A549 (cell line): ENCODE measurements at regions not wholly inside any gene's neighbourhood (a gene's known extent, or its start where the extent isn't known, plus 50 kb on each side); places are given as distances from the start of the nearest gene placed in this dataset.

ENCODE experiments used
- ATAC-seq, 2 experiments: fragments of 200-7000 bp in 1 of 2; fragments of >200 bp in 1 of 2; cut with Nextera tagmentation in 1 of 2; cut with Tn5 transposase in 1 of 2; 3 replicates each; pipeline versions ENCODE4 v1.8.0 to v1.9.1; 2018 to 2020; ENCODE audit warnings: mild to moderate bottlenecking in 1 of 2, moderate library complexity in 1 of 2
- CTCF ChIA-PET: fragments of 300-600 bp; sonication (Branson Sonifier 250); formaldehyde crosslinking; extraction: SDS; loops from one replicate; lab custom pipeline; 2021; ENCODE audit warnings: antibody characterized with exemption, inconsistent platforms; lab: Yijun Ruan, JAX
- POLR2A ChIA-PET: fragments of 350-600 bp; formaldehyde crosslinking; extraction: SDS; loops from one replicate; lab custom pipeline; 2021; ENCODE audit warnings: antibody characterized with exemption, inconsistent platforms; lab: Yijun Ruan, JAX
- DNase-seq, 2 experiments: peaks; one replicate each; pipeline versions ENCODE4 v3.0.0 to v3.0.0-alpha.2; 2011 to 2016; ENCODE audit warnings: low read depth in 1 of 2, low spot score in 1 of 2
- FAIRE-seq: peaks from 2 replicates; lab custom pipeline; 2011; peaks lifted over from hg19 to GRCh38; lab: Jason Lieb, UNC
- H3K27ac ChIP-seq, 2 experiments: fragments of >200 bp; sonication (Bioruptor Twin); formaldehyde crosslinking; 3 replicates each; pipeline ENCODE4 v1.5.1; 2016 to 2017
- H3K4me1 ChIP-seq: fragments of >200 bp; sonication (Bioruptor Twin); formaldehyde crosslinking; 3 replicates; pipeline ENCODE4 v1.6.1; 2016
- H3K4me2 ChIP-seq: fragments of >200 bp; sonication (Bioruptor Twin); formaldehyde crosslinking; 3 replicates; pipeline ENCODE4 v1.6.1; 2016
- H3K4me3 ChIP-seq: fragments of >200 bp; sonication (Bioruptor Twin); formaldehyde crosslinking; 3 replicates; pipeline ENCODE4 v1.5.1; 2016
- H3K9me3 ChIP-seq: fragments of >200 bp; sonication (Bioruptor Twin); formaldehyde crosslinking; 3 replicates; pipeline ENCODE4 v1.6.1; 2016
- BCL3 ChIP-seq: fragments of >200 bp; sonication (Bioruptor Twin); formaldehyde crosslinking; IDR thresholded peaks from 3 replicates; pipeline ENCODE4 v1.6.1; 2016
- CBX8 ChIP-seq: fragments of 200-600 bp; sonication (generic); IDR thresholded peaks from 2 replicates; pipeline ENCODE4 v1.6.1; 2016
- CEBPB ChIP-seq, 2 experiments: fragments of >200 bp in 1 of 2; sonication (Bioruptor Twin) in 1 of 2; formaldehyde crosslinking in 1 of 2; IDR thresholded peaks; 2 replicates each; pipeline ENCODE4 v1.6.1; 2012 to 2016
- CHD4 ChIP-seq: fragments of 200-600 bp; sonication (generic); IDR thresholded peaks from 2 replicates; pipeline ENCODE4 v1.6.1; 2016; ENCODE audit warnings: antibody characterized with exemption, mild to moderate bottlenecking, borderline replicate concordance
- CTCF ChIP-seq: fragments of >200 bp; sonication (Bioruptor Twin); formaldehyde crosslinking; IDR thresholded peaks from 3 replicates; pipeline ENCODE4 v1.5.1; 2016
- E2F6 ChIP-seq: IDR thresholded peaks from 2 replicates; pipeline ENCODE4 v1.6.1; 2012; ENCODE audit warnings: low read depth, borderline replicate concordance
- EHF ChIP-seq: fragments of 250-450 bp; sonication (Bioruptor Pico); IDR thresholded peaks from 2 replicates; pipeline ENCODE4 v1.5.0; 2020; ENCODE audit warnings: mild to moderate bottlenecking
- ESRRA ChIP-seq: fragments of 150-350 bp; IDR thresholded peaks from 2 replicates; pipeline ENCODE4 v1.6.1; 2014; ENCODE audit warnings: mild to moderate bottlenecking, low read length, borderline replicate concordance
- FOSB ChIP-seq: fragments of 250-450 bp; sonication (Bioruptor Pico); IDR thresholded peaks from 2 replicates; pipeline ENCODE4 v1.5.0; 2020; ENCODE audit warnings: mild to moderate bottlenecking, moderate library complexity
- HEYL ChIP-seq: fragments of 250-450 bp; sonication (Bioruptor Pico); IDR thresholded peaks from 2 replicates; pipeline ENCODE4 v1.8.0; 2021; ENCODE audit warnings: mild to moderate bottlenecking, moderate library complexity
- HOXB13 ChIP-seq: fragments of 250-450 bp; sonication (Bioruptor Pico); IDR thresholded peaks from 2 replicates; pipeline ENCODE4 v1.5.0; 2020; ENCODE audit warnings: low read depth, mild to moderate bottlenecking, moderate library complexity
- KDM5A ChIP-seq: fragments of 200-600 bp; sonication (generic); IDR thresholded peaks from 2 replicates; pipeline ENCODE4 v1.6.1; 2016; ENCODE audit warnings: antibody characterized with exemption, mild to moderate bottlenecking
- NFE2L2 ChIP-seq: fragments of 150-350 bp; conservative IDR thresholded peaks from 2 replicates; pipeline ENCODE4 v1.6.1; 2014; ENCODE audit warnings: low read length
- PHF8 ChIP-seq: fragments of 200-600 bp; sonication (generic); IDR thresholded peaks from 2 replicates; pipeline ENCODE4 v1.6.1; 2016; ENCODE audit warnings: low read depth, mild to moderate bottlenecking, antibody characterized with exemption, moderate library complexity, borderline replicate concordance
- RNF2 ChIP-seq: fragments of 200-600 bp; sonication (generic); IDR thresholded peaks from 2 replicates; pipeline ENCODE4 v1.6.1; 2016; ENCODE audit warnings: low read depth, mild to moderate bottlenecking, antibody characterized with exemption, moderate library complexity, borderline replicate concordance
- USF2 ChIP-seq: fragments of 450-650 bp; IDR thresholded peaks from 2 replicates; pipeline ENCODE4 v1.6.1; 2014; ENCODE audit warnings: antibody characterized with exemption
- ZC3H11A ChIP-seq: fragments of 450-650 bp; IDR thresholded peaks from 2 replicates; pipeline ENCODE4 v1.6.1; 2014; ENCODE audit warnings: antibody characterized with exemption, mild to moderate bottlenecking
- WGBS: methylation state at CpG from one replicate; pipeline ENCODE4 v1.1.6; 2017; ENCODE audit errors: missing lambda C conversion rate; 5-methylcytosine and 5-hydroxymethylcytosine counted together
- TF ChIP-seq, protein P1 (sequence below): fragments of 250-450 bp; sonication (Bioruptor Pico); IDR thresholded peaks from 2 replicates; pipeline ENCODE4 v1.5.0; 2020; ENCODE audit warnings: low read depth, mild to moderate bottlenecking, moderate library complexity
- TF ChIP-seq, protein P2 (sequence below): IDR thresholded peaks from 2 replicates; pipeline ENCODE4 v1.6.1; 2012

DNA sequence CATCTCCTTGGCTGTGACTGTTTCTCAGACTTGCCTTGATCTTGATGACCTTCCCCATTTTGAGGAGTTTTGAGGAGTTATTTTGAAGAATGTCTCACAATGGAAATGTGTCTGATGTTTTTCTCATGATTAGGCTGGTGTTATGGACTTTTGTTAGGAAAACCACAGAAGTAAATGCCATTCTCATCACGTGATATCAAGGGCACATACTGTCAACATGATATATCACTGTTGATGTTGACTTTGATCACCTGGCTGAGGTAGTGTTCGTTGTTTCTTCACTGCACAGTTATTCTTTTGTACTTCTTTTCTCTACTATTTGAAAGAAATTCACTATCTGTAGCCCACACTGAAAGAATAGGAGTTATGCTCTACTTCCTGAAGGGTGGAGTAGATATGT, 194.7 kb upstream of the MPHOSPH6 start:
- DNase-seq (no peak), FAIRE-seq (no peak), ATAC-seq (no peak)
- WGBS: 1% methylated on average over 2 of the region's 2 CpGs
- Histone ChIP-seq H3K9me3 (no peaks in the 10 kb centered on the region), H3K4me1 (no peaks in the 10 kb centered on the region), H3K4me2 (no peak overlapping the region), H3K4me3 (no peak overlapping the region), H3K27ac (no peak overlapping the region)
- TF ChIP-seq CBX8 (no peak), NFE2L2 (no peak)
- ChIA-PET CTCF (no interaction called here), POLR2A (no interaction called here)

- Histone ChIP-seq H3K27ac (no peak overlapping the region), H3K9me3 (no peaks in the 10 kb centered on the region), H3K4me1 (no peaks in the 10 kb centered on the region), H3K4me3 (no peak overlapping the region), H3K4me2 (no peak overlapping the region)
- no peak for DNase-seq
- ChIA-PET POLR2A (no interaction called here), CTCF (interaction anchor here (1.0 to 1.2 kb wide), 2 partner anchors 10 to 257 kb away, joined by 3 to 4 read pairs; no protein-coding TSS in a partner anchor)
- WGBS: 12% methylated on average over 11 of the region's 11 CpGs
- no peak for FAIRE-seq
- no peak for ATAC-seq
- TF ChIP-seq ZC3H11A: peak; percentile 63
- TF ChIP-seq, protein P1, sequence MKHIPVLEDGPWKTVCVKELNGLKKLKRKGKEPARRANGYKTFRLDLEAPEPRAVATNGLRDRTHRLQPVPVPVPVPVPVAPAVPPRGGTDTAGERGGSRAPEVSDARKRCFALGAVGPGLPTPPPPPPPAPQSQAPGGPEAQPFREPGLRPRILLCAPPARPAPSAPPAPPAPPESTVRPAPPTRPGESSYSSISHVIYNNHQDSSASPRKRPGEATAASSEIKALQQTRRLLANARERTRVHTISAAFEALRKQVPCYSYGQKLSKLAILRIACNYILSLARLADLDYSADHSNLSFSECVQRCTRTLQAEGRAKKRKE (CRISPR knock-in tag): no peak
Measured at GRCh38 chr16:82363026-82363816, 193.2 kb upstream of the MPHOSPH6 start.

GRCh38 chr16:82361885-82362284, 191.9 kb upstream of the MPHOSPH6 start:
- Histone ChIP-seq H3K4me2 (no peak overlapping the region), H3K27ac (no peak overlapping the region), H3K9me3 (no peaks in the 10 kb centered on the region), H3K4me3 (no peak overlapping the region)
- DNase-seq (no peak), ATAC-seq (no peak)
- ChIA-PET POLR2A (no interaction called here), CTCF (interaction anchor here (1.2 kb wide), 1 partner anchor 11 kb away, joined by 4 read pairs; no protein-coding TSS in a partner anchor)
- no peak for TF ChIP-seq ZC3H11A
- no peak for TF ChIP-seq RNF2
- TF ChIP-seq PHF8: no peak
- TF ChIP-seq USF2: no peak
- TF ChIP-seq CTCF: no peak
- TF ChIP-seq CEBPB (IDR thresholded peaks at IDR 0.05): no peak
- TF ChIP-seq HOXB13 (CRISPR knock-in tag): no peak
- TF ChIP-seq, all 56 proteins: peak for 0
- 5% methylated on average over 4 of the region's 4 CpGs for WGBS
- H3K4me1 ChIP-seq: no peaks in the 10 kb centered on the region
- FAIRE-seq: no peak

- no peak for FAIRE-seq
- no peak overlapping the region for H3K4me3 ChIP-seq
- 28% methylated on average over 2 of the region's 2 CpGs for WGBS
- ATAC-seq: no peak
- H3K9me3 ChIP-seq: no peaks in the 10 kb centered on the region
- H3K4me2 ChIP-seq: no peak overlapping the region
- no peaks in the 10 kb centered on the region for H3K4me1 ChIP-seq
- CTCF ChIA-PET: interaction anchor here (1.5 kb wide), 1 partner anchor 96 kb away, joined by 5 read pairs; no protein-coding TSS in a partner anchor
- DNase-seq: no peak
- POLR2A ChIA-PET: no interaction called here
- no peak overlapping the region for H3K27ac ChIP-seq
- TF ChIP-seq CHD4: no peak
- no peak for TF ChIP-seq ZC3H11A
- no peak for TF ChIP-seq HOXB13 (CRISPR knock-in tag)
- no peak for TF ChIP-seq CEBPB (IDR thresholded peaks at IDR 0.05)
- TF ChIP-seq RNF2: no peak
- no peak for TF ChIP-seq PHF8
- no peak for TF ChIP-seq EHF (CRISPR knock-in tag)
- no peak for TF ChIP-seq KDM5A
- TF ChIP-seq HEYL (CRISPR knock-in tag): no peak
- TF ChIP-seq E2F6: no peak
- no peak for TF ChIP-seq BCL3
- TF ChIP-seq, protein P2, sequence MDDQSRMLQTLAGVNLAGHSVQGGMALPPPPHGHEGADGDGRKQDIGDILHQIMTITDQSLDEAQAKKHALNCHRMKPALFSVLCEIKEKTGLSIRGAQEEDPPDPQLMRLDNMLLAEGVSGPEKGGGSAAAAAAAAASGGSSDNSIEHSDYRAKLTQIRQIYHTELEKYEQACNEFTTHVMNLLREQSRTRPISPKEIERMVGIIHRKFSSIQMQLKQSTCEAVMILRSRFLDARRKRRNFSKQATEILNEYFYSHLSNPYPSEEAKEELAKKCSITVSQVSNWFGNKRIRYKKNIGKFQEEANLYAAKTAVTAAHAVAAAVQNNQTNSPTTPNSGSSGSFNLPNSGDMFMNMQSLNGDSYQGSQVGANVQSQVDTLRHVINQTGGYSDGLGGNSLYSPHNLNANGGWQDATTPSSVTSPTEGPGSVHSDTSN: no peak
- no peak for TF ChIP-seq ESRRA
- no peak for TF ChIP-seq FOSB (CRISPR knock-in tag)
Measured at GRCh38 chr16:82360024-82360783, 190.2 kb upstream of the MPHOSPH6 start.
